SK-N-SH treated with all-trans-retinoic acid at 6 μM for 48 hours (cell line): ENCODE measurements at regions not wholly inside any gene's neighbourhood (a gene's known extent, or its start where the extent isn't known, plus 50 kb on each side); places are given as distances from the start of the nearest gene placed in this dataset.
A peak's percentile ranks its signal among the peaks of the same experiment; 100 is the strongest.

Experiments
- ATAC-seq: fragments of 200-7000 bp; cut with Tn5 transposase; 3 replicates; pipeline ENCODE4 v1.9.1; 2020; ENCODE audit warnings: mild to moderate bottlenecking, moderate library complexity
- ARNTL ChIP-seq: fragments of 450-650 bp; formaldehyde crosslinking; IDR thresholded peaks from 2 replicates; pipeline ENCODE4 v1.5.0; 2020; ENCODE audit warnings: low read depth, mild to moderate bottlenecking, moderate library complexity, borderline replicate concordance
- BACH2 ChIP-seq: fragments of 250-450 bp; sonication (Bioruptor Pico); IDR thresholded peaks from 2 replicates; pipeline ENCODE4 v1.9.0; 2021; ENCODE audit warnings: mild to moderate bottlenecking, borderline replicate concordance
- CSDC2 ChIP-seq: fragments of 250-450 bp; sonication (Bioruptor Pico); IDR thresholded peaks from 2 replicates; pipeline ENCODE4 v1.5.0; 2020; ENCODE audit warnings: mild to moderate bottlenecking, moderate library complexity
- ESRRG ChIP-seq: fragments of 250-450 bp; sonication (Bioruptor Pico); IDR thresholded peaks from 2 replicates; pipeline ENCODE4 v1.6.1; 2021; ENCODE audit warnings: mild to moderate bottlenecking
- GLIS3 ChIP-seq: fragments of 250-450 bp; sonication (Bioruptor Pico); IDR thresholded peaks from 2 replicates; pipeline ENCODE4 v1.5.0; 2020; ENCODE audit warnings: mild to moderate bottlenecking, moderate library complexity
- ISL1 ChIP-seq: fragments of 250-450 bp; sonication (Bioruptor Pico); IDR thresholded peaks from 2 replicates; pipeline ENCODE4 v2.1.2; 2022; ENCODE audit warnings: mild to moderate bottlenecking, moderate library complexity
- OSR1 ChIP-seq: fragments of 250-450 bp; sonication (Bioruptor Pico); IDR thresholded peaks from 2 replicates; pipeline ENCODE4 v1.8.0; 2022; ENCODE audit warnings: moderate library complexity, mild to moderate bottlenecking, inconsistent platforms
- PPARA ChIP-seq: fragments of 250-450 bp; sonication (Bioruptor Pico); IDR thresholded peaks from 2 replicates; pipeline ENCODE4 v1.5.0; 2020; ENCODE audit warnings: mild to moderate bottlenecking, borderline replicate concordance
- RARB ChIP-seq: fragments of 250-450 bp; sonication (Bioruptor Pico); IDR thresholded peaks from 2 replicates; pipeline ENCODE4 v1.8.0; 2021; ENCODE audit warnings: mild to moderate bottlenecking, moderate library complexity
- SNAI2 ChIP-seq: fragments of 250-450 bp; sonication (Bioruptor Pico); IDR thresholded peaks from 2 replicates; pipeline ENCODE4 v1.5.0; 2020; ENCODE audit warnings: mild to moderate bottlenecking, moderate library complexity
- TOX ChIP-seq: fragments of 250-450 bp; sonication (Bioruptor Pico); IDR thresholded peaks from 2 replicates; pipeline ENCODE4 v1.8.0; 2021; ENCODE audit warnings: mild to moderate bottlenecking, moderate library complexity, borderline replicate concordance
- ZC3H10 ChIP-seq: fragments of 250-450 bp; sonication (Bioruptor Pico); IDR thresholded peaks from 2 replicates; pipeline ENCODE4 v1.5.1; 2021; ENCODE audit warnings: mild to moderate bottlenecking, moderate library complexity
- ZFP3 ChIP-seq: fragments of 250-450 bp; sonication (Bioruptor Pico); IDR thresholded peaks from 2 replicates; pipeline ENCODE4 v1.5.0; 2020; ENCODE audit warnings: mild to moderate bottlenecking, moderate library complexity
- ZFP30 ChIP-seq: fragments of 450-650 bp; formaldehyde crosslinking; IDR thresholded peaks from 2 replicates; pipeline ENCODE4 v1.5.0; 2022; ENCODE audit warnings: mild to moderate bottlenecking, moderate library complexity
- ZNF565 ChIP-seq: fragments of 450-650 bp; formaldehyde crosslinking; conservative IDR thresholded peaks from 2 replicates; pipeline ENCODE4 v1.5.0; 2020; ENCODE audit warnings: low read depth, mild to moderate bottlenecking, moderate library complexity
- ZNF70 ChIP-seq: fragments of 450-650 bp; formaldehyde crosslinking; IDR thresholded peaks from 2 replicates; pipeline ENCODE4 v1.5.0; 2020; ENCODE audit warnings: mild to moderate bottlenecking, moderate library complexity
- ZNF8 ChIP-seq: fragments of 450-650 bp; formaldehyde crosslinking; IDR thresholded peaks from 2 replicates; pipeline ENCODE4 v1.5.0; 2020; ENCODE audit warnings: mild to moderate bottlenecking, moderate library complexity
- TF ChIP-seq, protein P1 (sequence below): fragments of 250-450 bp; sonication (Bioruptor Pico); IDR thresholded peaks from 2 replicates; pipeline ENCODE4 v1.5.1; 2020; ENCODE audit warnings: low read depth, mild to moderate bottlenecking, moderate library complexity
- TF ChIP-seq, protein P2 (sequence below): fragments of 250-450 bp; sonication (Bioruptor Pico); IDR thresholded peaks from 2 replicates; pipeline ENCODE4 v1.5.1; 2021; ENCODE audit warnings: mild to moderate bottlenecking, moderate library complexity
- TF ChIP-seq, protein P3 (sequence below): fragments of 250-450 bp; sonication (Bioruptor Pico); IDR thresholded peaks from 2 replicates; pipeline ENCODE4 v1.8.0; 2020; ENCODE audit warnings: mild to moderate bottlenecking, moderate library complexity, borderline replicate concordance
- TF ChIP-seq, protein P4 (sequence below): fragments of 250-450 bp; sonication (Bioruptor Pico); IDR thresholded peaks from 2 replicates; pipeline ENCODE4 v1.8.0; 2021; ENCODE audit warnings: low read depth, mild to moderate bottlenecking, moderate library complexity, borderline replicate concordance

DNA sequence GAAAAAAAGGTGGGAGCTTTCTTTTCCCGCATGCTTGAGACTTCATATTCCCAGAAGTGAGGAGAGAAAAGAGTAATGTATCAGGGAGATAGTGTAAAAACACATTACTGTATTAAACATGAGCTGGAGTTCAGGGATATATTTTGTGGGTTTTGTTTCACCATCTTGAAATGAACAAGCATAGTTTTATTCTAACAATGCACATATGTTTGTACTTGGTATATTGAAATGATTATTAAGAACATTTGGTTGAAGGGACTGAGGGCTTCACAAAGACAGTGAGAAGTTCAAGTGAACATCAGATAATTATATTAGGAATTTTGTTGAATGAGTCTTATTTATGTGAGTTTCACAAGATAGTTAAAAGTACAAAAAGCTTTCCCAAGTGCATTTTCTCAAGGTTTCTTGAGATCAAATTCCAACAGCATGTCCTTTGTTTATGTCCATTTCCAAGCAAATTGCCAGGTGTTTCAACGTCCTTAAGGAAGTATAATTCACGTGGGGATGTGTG, 368.8 kb downstream of the ANKRD50 start:
- no peak for ATAC-seq
- TF ChIP-seq ZNF8 (no peak), SNAI2 (no peak), TOX (no peak), ZNF565 (CRISPR knock-in tag) (no peak), ZC3H10 (CRISPR knock-in tag) (no peak), ARNTL (CRISPR knock-in tag) (no peak), ZNF70 (CRISPR knock-in tag) (no peak), CSDC2 (CRISPR knock-in tag) (no peak), GLIS3 (CRISPR knock-in tag) (no peak), ISL1 (CRISPR knock-in tag) (no peak)
- TF ChIP-seq, protein P1, sequence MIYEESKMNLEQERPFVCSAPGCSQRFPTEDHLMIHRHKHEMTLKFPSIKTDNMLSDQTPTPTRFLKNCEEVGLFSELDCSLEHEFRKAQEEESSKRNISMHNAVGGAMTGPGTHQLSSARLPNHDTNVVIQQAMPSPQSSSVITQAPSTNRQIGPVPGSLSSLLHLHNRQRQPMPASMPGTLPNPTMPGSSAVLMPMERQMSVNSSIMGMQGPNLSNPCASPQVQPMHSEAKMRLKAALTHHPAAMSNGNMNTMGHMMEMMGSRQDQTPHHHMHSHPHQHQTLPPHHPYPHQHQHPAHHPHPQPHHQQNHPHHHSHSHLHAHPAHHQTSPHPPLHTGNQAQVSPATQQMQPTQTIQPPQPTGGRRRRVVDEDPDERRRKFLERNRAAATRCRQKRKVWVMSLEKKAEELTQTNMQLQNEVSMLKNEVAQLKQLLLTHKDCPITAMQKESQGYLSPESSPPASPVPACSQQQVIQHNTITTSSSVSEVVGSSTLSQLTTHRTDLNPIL (CRISPR knock-in tag), result no peak
- TF ChIP-seq, protein P2, sequence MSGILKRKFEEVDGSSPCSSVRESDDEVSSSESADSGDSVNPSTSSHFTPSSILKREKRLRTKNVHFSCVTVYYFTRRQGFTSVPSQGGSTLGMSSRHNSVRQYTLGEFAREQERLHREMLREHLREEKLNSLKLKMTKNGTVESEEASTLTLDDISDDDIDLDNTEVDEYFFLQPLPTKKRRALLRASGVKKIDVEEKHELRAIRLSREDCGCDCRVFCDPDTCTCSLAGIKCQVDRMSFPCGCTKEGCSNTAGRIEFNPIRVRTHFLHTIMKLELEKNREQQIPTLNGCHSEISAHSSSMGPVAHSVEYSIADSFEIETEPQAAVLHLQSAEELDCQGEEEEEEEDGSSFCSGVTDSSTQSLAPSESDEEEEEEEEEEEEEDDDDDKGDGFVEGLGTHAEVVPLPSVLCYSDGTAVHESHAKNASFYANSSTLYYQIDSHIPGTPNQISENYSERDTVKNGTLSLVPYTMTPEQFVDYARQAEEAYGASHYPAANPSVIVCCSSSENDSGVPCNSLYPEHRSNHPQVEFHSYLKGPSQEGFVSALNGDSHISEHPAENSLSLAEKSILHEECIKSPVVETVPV (CRISPR knock-in tag), result no peak
- TF ChIP-seq, all 23 proteins: peak for 0

DNA sequence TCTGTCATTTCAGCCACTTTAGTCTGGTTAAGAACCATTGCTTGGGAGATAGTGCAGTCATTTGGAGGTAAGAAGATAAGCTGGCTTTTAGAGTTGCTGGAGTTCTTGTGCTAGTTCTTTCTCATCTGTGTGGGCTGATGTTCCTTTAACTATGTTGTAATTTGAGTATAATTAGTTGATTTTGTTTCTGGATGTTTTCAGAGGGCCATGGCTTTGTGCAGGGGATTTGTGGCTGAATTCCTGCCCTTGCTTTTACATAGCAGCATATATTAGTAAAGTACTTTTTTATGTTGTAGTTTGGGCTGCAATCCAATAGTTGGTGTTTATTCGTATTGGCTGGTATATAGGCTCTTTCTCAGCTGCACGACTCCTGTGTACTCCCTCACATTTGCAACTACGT, 339.6 kb downstream of the ANKRD50 start:
- ATAC-seq, result no peak
- TF ChIP-seq OSR1 (CRISPR knock-in tag), result no peak
- TF ChIP-seq SNAI2, result no peak
- TF ChIP-seq, all 23 proteins: peak for 0

DNA sequence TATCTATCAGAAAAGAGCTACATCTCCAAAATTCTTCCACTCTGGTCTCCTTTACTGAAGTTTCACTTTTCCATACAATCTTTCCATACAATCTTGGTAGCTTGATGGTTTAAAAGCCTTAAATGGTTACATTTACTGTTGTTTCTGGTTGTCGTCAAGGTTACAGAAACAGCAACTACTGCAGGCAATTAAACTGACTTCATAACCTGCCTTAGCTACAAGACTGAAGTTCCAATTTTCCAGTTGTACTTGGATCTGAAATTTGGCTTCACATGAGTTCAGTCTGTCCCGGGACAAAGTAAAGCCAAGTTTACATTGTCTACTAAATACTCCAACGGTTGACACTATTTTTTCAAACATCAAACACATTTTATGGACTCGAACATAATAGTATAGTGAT, 326.4 kb downstream of the ANKRD50 start:
- no peak for TF ChIP-seq ZFP30 (CRISPR knock-in tag)
- TF ChIP-seq GLIS3 (CRISPR knock-in tag), result no peak
- TF ChIP-seq TOX, result no peak
- TF ChIP-seq ZC3H10 (CRISPR knock-in tag), result no peak
- TF ChIP-seq ZFP3 (CRISPR knock-in tag), result no peak
- no peak; the same call in 2 of the 3 replicates for ATAC-seq

DNA sequence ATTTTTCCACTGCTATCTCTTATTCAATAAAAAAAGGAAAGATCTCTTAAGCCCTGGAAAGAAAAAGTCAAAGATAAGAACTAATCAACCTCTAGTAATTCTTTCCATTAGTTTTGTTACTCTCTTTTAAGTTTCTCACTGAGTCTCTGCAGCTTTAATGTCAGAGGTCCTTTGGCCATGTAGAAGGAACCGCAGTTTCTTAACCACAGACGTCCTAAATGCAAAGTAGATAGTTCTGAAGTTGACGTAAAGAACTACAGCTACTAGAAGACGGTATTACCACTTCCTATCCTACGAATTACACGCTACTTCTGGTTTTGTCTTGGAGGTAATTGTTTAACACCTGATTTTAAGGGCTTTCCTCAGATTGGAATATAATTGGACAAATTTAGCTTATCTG, 325.9 kb downstream of the ANKRD50 start:
- no peak for TF ChIP-seq ARNTL (CRISPR knock-in tag)
- TF ChIP-seq ZNF70 (CRISPR knock-in tag), result no peak
- no peak for TF ChIP-seq GLIS3 (CRISPR knock-in tag)
- TF ChIP-seq RARB (CRISPR knock-in tag), result no peak
- TF ChIP-seq OSR1 (CRISPR knock-in tag), result no peak
- TF ChIP-seq ESRRG, result no peak
- no peak for TF ChIP-seq BACH2
- no peak for TF ChIP-seq SNAI2
- TF ChIP-seq, protein P2 (CRISPR knock-in tag), result no peak
- no peak for ATAC-seq

DNA sequence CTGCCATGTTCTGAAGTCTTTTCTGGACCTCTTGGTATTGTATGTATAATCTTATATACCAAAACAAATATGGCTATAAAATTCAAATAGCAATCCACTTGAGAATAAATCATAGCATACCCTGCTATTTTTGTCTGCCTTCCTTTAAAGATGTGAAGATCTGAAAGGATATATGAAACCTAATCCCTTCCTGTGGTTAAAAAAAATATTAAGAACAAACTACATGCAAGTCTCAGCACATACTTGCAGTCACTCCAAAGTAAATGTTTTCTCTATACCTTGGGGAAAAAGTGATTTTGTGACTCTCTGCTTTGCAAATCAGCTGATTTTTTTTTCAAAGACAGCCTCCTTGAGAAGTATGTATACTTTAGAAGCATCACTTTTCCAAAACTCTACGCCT, 322.9 kb downstream of the ANKRD50 start:
- ATAC-seq, result peak; percentile 76
- TF ChIP-seq ZNF565 (CRISPR knock-in tag) (no peak), ZNF70 (CRISPR knock-in tag) (no peak), GLIS3 (CRISPR knock-in tag) (no peak), ZNF8 (no peak), BACH2 (no peak)
- TF ChIP-seq, protein P1 (CRISPR knock-in tag), result no peak

DNA sequence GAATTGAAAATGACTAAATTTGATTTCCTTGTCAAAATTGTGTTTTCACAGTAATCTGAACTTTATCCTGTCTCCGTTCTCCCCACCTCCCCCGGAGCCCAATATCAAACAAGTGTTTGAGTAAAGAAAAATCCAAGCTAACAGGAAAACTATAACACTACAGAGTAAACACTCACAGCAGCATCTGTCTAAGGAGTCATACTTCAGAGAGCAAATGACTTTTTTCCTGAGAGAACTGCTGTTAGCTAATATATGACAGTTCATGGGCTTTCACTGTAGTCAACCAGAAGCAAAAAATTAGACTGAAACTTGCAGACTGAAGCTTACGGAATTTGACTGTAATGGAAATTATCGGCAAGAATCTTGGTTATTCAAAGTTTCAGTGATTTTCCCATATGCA, 321.7 kb downstream of the ANKRD50 start:
- ATAC-seq, result no peak
- no peak for TF ChIP-seq ZNF565 (CRISPR knock-in tag)
- TF ChIP-seq CSDC2 (CRISPR knock-in tag), result no peak
- no peak for TF ChIP-seq PPARA
- TF ChIP-seq, protein P3, sequence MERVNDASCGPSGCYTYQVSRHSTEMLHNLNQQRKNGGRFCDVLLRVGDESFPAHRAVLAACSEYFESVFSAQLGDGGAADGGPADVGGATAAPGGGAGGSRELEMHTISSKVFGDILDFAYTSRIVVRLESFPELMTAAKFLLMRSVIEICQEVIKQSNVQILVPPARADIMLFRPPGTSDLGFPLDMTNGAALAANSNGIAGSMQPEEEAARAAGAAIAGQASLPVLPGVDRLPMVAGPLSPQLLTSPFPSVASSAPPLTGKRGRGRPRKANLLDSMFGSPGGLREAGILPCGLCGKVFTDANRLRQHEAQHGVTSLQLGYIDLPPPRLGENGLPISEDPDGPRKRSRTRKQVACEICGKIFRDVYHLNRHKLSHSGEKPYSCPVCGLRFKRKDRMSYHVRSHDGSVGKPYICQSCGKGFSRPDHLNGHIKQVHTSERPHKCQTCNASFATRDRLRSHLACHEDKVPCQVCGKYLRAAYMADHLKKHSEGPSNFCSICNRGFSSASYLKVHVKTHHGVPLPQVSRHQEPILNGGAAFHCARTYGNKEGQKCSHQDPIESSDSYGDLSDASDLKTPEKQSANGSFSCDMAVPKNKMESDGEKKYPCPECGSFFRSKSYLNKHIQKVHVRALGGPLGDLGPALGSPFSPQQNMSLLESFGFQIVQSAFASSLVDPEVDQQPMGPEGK (CRISPR knock-in tag), result no peak
- no peak for TF ChIP-seq SNAI2
- no peak for TF ChIP-seq ZFP30 (CRISPR knock-in tag)
- TF ChIP-seq, protein P2 (CRISPR knock-in tag), result no peak
- no peak for TF ChIP-seq TOX
- TF ChIP-seq RARB (CRISPR knock-in tag), result no peak
- TF ChIP-seq BACH2, result no peak
- TF ChIP-seq, protein P4, sequence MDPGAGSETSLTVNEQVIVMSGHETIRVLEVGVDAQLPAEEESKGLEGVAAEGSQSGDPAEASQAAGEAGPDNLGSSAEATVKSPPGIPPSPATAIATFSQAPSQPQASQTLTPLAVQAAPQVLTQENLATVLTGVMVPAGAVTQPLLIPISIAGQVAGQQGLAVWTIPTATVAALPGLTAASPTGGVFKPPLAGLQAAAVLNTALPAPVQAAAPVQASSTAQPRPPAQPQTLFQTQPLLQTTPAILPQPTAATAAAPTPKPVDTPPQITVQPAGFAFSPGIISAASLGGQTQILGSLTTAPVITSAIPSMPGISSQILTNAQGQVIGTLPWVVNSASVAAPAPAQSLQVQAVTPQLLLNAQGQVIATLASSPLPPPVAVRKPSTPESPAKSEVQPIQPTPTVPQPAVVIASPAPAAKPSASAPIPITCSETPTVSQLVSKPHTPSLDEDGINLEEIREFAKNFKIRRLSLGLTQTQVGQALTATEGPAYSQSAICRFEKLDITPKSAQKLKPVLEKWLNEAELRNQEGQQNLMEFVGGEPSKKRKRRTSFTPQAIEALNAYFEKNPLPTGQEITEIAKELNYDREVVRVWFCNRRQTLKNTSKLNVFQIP (CRISPR knock-in tag), result no peak
